Keratinocyte (primary cell): ENCODE measurements at regions not wholly inside any gene's neighbourhood (a gene's known extent, or its start where the extent isn't known, plus 50 kb on each side); places are given as distances from the start of the nearest gene placed in this dataset.

Source experiments
- EZH2 ChIP-seq: IDR thresholded peaks from one replicate; pipeline ENCODE4 v1.6.1; 2012; ENCODE audit warnings: inconsistent platforms, mild to moderate bottlenecking, low read length, moderate library complexity
- TF ChIP-seq, protein P1 (sequence below), 3 experiments: IDR thresholded peaks in 1 of 3; conservative IDR thresholded peaks in 1 of 3; optimal IDR thresholded peaks in 1 of 3; 2 replicates in 2 of 3; 3 replicates in 1 of 3; pipeline versions ENCODE3 to v1.5.1; 2011; ENCODE audit warnings: low read length in 3 of 3, mild to moderate bottlenecking in 3 of 3, moderate library complexity in 2 of 3, control low read depth in 1 of 3, inconsistent platforms in 1 of 3; ENCODE audit not compliant: insufficient read depth in 2 of 3; ENCODE audit errors: extremely low read depth in 1 of 3

DNA sequence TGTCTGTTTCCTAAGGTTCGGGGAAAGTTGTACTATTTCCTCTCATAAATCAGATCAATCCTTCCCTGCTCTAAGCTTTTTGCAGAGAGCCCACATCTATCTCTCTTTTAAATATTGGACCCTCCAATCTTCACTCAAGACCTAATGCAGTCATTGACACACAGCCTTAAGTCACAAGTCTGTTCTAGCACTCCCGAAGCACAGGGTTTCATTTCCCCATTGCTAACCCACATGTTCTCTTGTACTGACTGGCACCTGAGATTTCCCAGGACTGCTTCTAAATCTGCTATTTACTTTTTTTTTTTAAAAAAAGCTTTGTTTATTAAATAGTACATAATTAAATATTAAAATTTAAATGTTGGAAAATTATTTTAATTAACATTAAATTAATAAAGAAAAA lies 674.7 kb downstream of the TBC1D22A start:
- TF ChIP-seq EZH2: no peak
- TF ChIP-seq, protein P1, sequence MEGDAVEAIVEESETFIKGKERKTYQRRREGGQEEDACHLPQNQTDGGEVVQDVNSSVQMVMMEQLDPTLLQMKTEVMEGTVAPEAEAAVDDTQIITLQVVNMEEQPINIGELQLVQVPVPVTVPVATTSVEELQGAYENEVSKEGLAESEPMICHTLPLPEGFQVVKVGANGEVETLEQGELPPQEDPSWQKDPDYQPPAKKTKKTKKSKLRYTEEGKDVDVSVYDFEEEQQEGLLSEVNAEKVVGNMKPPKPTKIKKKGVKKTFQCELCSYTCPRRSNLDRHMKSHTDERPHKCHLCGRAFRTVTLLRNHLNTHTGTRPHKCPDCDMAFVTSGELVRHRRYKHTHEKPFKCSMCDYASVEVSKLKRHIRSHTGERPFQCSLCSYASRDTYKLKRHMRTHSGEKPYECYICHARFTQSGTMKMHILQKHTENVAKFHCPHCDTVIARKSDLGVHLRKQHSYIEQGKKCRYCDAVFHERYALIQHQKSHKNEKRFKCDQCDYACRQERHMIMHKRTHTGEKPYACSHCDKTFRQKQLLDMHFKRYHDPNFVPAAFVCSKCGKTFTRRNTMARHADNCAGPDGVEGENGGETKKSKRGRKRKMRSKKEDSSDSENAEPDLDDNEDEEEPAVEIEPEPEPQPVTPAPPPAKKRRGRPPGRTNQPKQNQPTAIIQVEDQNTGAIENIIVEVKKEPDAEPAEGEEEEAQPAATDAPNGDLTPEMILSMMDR (optimal IDR thresholded peaks at IDR 0.05 in 1 of 3, IDR thresholded peaks at IDR 0.05 in 1 of 3, conservative IDR thresholded peaks at IDR 0.05 in 1 of 3; ENCODE audit: extremely low read depth in 1 of 3, insufficient read depth in 2 of 3, low read length in 3 of 3): no peak
